PC-9 (cell line): ENCODE measurements at regions not wholly inside any gene's neighbourhood (a gene's known extent, or its start where the extent isn't known, plus 50 kb on each side); places are given as distances from the start of the nearest gene placed in this dataset.

ENCODE experiments used
- BruUV-seq: library from RNA; stranded (reverse); fragments of 400-500 nt; replicated peaks from 2 replicates; lab custom pipeline; 2021; lab: Mats Ljungman, UMichigan
- CTCF ChIA-PET: fragments of 300-600 bp; sonication (Branson Sonifier 250); formaldehyde crosslinking; loops from one replicate; lab custom pipeline; 2022; ENCODE audit warnings: antibody characterized with exemption; lab: Charles Lee
- POLR2A ChIA-PET: fragments of 300-600 bp; sonication (Branson Sonifier 250); formaldehyde crosslinking; loops from one replicate; lab custom pipeline; 2022; ENCODE audit warnings: antibody characterized with exemption; ENCODE audit not compliant: unreplicated experiment; lab: Charles Lee
- DNase-seq, 2 experiments: peaks; one replicate each; pipeline versions ENCODE4 v3.0.0 to v3.0.0-alpha.2; 2015 to 2022; ENCODE audit warnings: mixed read lengths in 1 of 2
- H2AFZ ChIP-seq: fragments of 200-600 bp; sonication (generic); 2 replicates; pipeline ENCODE4 v1.8.1; 2017; ENCODE audit warnings: antibody characterized with exemption
- H3F3A ChIP-seq: fragments of 200-600 bp; sonication (generic); 2 replicates; pipeline ENCODE4 v1.8.1; 2017; ENCODE audit warnings: antibody characterized with exemption, mild to moderate bottlenecking, low read depth; ENCODE audit not compliant: insufficient read depth
- H3K27ac ChIP-seq: fragments of 200-600 bp; sonication (generic); 2 replicates; pipeline ENCODE4 v1.6.1; 2016; ENCODE audit warnings: mixed run types
- H3K27me3 ChIP-seq: fragments of 200-600 bp; sonication (generic); 2 replicates; pipeline ENCODE4 v1.6.1; 2016; ENCODE audit warnings: low read depth, mixed run types; ENCODE audit not compliant: insufficient read depth
- H3K36me3 ChIP-seq: fragments of 200-600 bp; sonication (generic); 2 replicates; pipeline ENCODE4 v1.6.1; 2016; ENCODE audit warnings: low read depth, mixed run types
- H3K4me1 ChIP-seq: fragments of 200-600 bp; sonication (generic); replicated peaks from 2 replicates; pipeline ENCODE4 v1.6.1; 2016; ENCODE audit warnings: mixed run types; ENCODE audit not compliant: insufficient read depth
- H3K4me2 ChIP-seq: fragments of 200-600 bp; sonication (generic); 2 replicates; pipeline ENCODE4 v1.6.1; 2017; ENCODE audit warnings: mixed run types
- H3K4me3 ChIP-seq: fragments of 200-600 bp; sonication (generic); 2 replicates; pipeline ENCODE4 v1.6.1; 2016; ENCODE audit warnings: mixed run types
- H3K79me2 ChIP-seq: fragments of 200-600 bp; sonication (generic); 2 replicates; pipeline ENCODE4 v1.6.1; 2017; ENCODE audit warnings: low read depth, mixed run types
- H3K9me2 ChIP-seq: fragments of 200-600 bp; sonication (generic); 2 replicates; pipeline ENCODE4 v1.8.1; 2017; ENCODE audit warnings: mild to moderate bottlenecking; ENCODE audit not compliant: insufficient read depth
- H3K9me3 ChIP-seq: fragments of 200-600 bp; sonication (generic); 2 replicates; pipeline ENCODE4 v1.8.1; 2016; ENCODE audit warnings: low read depth; ENCODE audit not compliant: insufficient read depth
- H4K20me1 ChIP-seq: fragments of 200-600 bp; sonication (generic); 2 replicates; pipeline ENCODE4 v1.8.1; 2017; ENCODE audit not compliant: insufficient read depth
- EZH2 ChIP-seq: fragments of 200-600 bp; sonication (generic); IDR thresholded peaks from 2 replicates; pipeline ENCODE4 v1.8.0; 2017; ENCODE audit warnings: antibody characterized with exemption, low read depth
- intact Hi-C: fragments of 100-400 bp; cut with micrococcal nuclease; formaldehyde crosslinking; loops from one replicate; pipeline ENCODE4 v1.10.0; 2022; ENCODE audit not compliant: unreplicated experiment
- TF ChIP-seq, protein P1 (sequence below): fragments of 200-600 bp; sonication (generic); conservative IDR thresholded peaks from 2 replicates; pipeline ENCODE4 v1.6.1; 2017; ENCODE audit warnings: mixed run types, antibody characterized with exemption, mild to moderate bottlenecking, moderate library complexity

GRCh38 chr18:37787452-37787851, 221.9 kb upstream of the CELF4 start:
- Histone ChIP-seq H2AFZ (no peak overlapping the region), H3K4me3 (no peak overlapping the region), H3K9me2 (no peaks in the 10 kb centered on the region), H3K4me2 (no peak overlapping the region), H3K27me3 (no peaks in the 10 kb centered on the region), H4K20me1 (no peaks in the 10 kb centered on the region), H3K79me2 (no peaks in the 10 kb centered on the region), H3K27ac (no peak overlapping the region), H3K4me1 (no peaks in the 10 kb centered on the region), H3K9me3 (no peaks in the 10 kb centered on the region), H3F3A (no peaks in the 10 kb centered on the region), H3K36me3 (no peaks in the 10 kb centered on the region)
- BruUV-seq, result no TSS peak
- TF ChIP-seq EZH2, result no peak
- TF ChIP-seq, protein P1, sequence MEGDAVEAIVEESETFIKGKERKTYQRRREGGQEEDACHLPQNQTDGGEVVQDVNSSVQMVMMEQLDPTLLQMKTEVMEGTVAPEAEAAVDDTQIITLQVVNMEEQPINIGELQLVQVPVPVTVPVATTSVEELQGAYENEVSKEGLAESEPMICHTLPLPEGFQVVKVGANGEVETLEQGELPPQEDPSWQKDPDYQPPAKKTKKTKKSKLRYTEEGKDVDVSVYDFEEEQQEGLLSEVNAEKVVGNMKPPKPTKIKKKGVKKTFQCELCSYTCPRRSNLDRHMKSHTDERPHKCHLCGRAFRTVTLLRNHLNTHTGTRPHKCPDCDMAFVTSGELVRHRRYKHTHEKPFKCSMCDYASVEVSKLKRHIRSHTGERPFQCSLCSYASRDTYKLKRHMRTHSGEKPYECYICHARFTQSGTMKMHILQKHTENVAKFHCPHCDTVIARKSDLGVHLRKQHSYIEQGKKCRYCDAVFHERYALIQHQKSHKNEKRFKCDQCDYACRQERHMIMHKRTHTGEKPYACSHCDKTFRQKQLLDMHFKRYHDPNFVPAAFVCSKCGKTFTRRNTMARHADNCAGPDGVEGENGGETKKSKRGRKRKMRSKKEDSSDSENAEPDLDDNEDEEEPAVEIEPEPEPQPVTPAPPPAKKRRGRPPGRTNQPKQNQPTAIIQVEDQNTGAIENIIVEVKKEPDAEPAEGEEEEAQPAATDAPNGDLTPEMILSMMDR, result no peak
- POLR2A ChIA-PET, result no interaction called here
- no peak for DNase-seq
- intact Hi-C loops, result no loop called here
- CTCF ChIA-PET, result no interaction called here

DNA sequence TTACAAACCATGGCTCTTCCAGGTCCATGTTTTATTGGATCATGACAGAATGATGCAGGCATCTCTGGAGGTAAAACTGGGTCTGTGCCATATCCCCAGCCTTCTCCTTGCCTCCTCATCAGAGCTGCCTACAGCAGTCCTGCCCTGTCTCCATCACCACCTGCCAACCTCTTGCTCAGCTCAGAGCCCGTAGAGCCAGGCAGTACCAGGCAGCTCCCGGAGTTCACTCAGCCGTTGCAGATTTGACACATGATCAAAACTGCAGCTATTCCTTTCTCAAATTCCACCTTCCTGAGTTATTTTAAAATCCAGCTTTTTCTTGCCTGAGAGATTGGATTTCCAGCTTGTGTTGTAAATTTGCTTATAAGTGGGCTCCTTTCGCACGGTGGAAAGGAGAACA, 218.2 kb upstream of the CELF4 start:
- Histone ChIP-seq H3K27ac (no peak overlapping the region), H3K27me3 (no peaks in the 10 kb centered on the region), H3K4me3 (no peak overlapping the region), H3K9me2 (no peaks in the 10 kb centered on the region), H3F3A (no peaks in the 10 kb centered on the region), H3K36me3 (no peaks in the 10 kb centered on the region), H3K9me3 (no peaks in the 10 kb centered on the region), H3K79me2 (no peaks in the 10 kb centered on the region), H4K20me1 (no peaks in the 10 kb centered on the region), H3K4me1 (no peaks in the 10 kb centered on the region), H2AFZ (no peak overlapping the region), H3K4me2 (no peak overlapping the region)
- intact Hi-C loops, result no loop called here
- BruUV-seq, result no TSS peak
- no peak for DNase-seq
- CTCF ChIA-PET, result no interaction called here
- no peak for TF ChIP-seq EZH2
- TF ChIP-seq, protein P1, result no peak
- POLR2A ChIA-PET, result no interaction called here

DNA sequence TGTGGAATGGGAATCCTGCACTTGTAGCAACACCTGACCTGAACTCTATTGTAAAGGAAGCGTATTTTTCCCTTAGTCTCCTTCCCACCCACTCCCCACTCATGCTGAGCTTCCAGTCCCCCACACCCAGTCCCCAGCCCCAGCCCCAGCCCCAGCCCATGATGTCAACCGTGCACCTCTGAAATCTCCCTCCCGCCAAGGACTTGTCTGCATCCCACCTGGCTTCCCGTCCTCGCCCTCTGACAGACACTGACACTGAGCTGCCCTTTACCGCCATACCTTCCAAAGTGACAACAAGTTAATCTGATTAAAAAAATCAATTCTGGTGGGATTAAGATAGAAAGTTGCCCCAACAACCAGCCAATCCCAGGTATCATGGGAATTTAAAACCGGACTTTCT, 213.6 kb upstream of the CELF4 start:
- H3K4me2 ChIP-seq, result no peak overlapping the region
- no peaks in the 10 kb centered on the region for H3K4me1 ChIP-seq
- no peaks in the 10 kb centered on the region for H3F3A ChIP-seq
- H3K79me2 ChIP-seq, result no peaks in the 10 kb centered on the region
- no peak overlapping the region for H2AFZ ChIP-seq
- CTCF ChIA-PET, result no interaction called here
- no peak for DNase-seq
- TF ChIP-seq, protein P1, result no peak
- TF ChIP-seq EZH2, result no peak
- intact Hi-C loops, result no loop called here
- H4K20me1 ChIP-seq, result no peaks in the 10 kb centered on the region
- no peaks in the 10 kb centered on the region for H3K36me3 ChIP-seq
- no peak overlapping the region for H3K4me3 ChIP-seq
- POLR2A ChIA-PET, result no interaction called here
- H3K27me3 ChIP-seq, result no peaks in the 10 kb centered on the region
- H3K9me2 ChIP-seq, result no peaks in the 10 kb centered on the region
- BruUV-seq, result no TSS peak
- H3K27ac ChIP-seq, result no peak overlapping the region
- no peaks in the 10 kb centered on the region for H3K9me3 ChIP-seq
